K562 (cell line): ENCODE measurements at regions not wholly inside any gene's neighbourhood (a gene's known extent, or its start where the extent isn't known, plus 50 kb on each side); places are given as distances from the start of the nearest gene placed in this dataset.

ENCODE experiments used
- ATAC-seq: fragments of 200-7000 bp; cut with Tn5 transposase; 3 replicates; pipeline ENCODE4 v1.9.1; 2020; ENCODE audit warnings: moderate library complexity
- BruUV-seq: library from RNA; stranded (reverse); fragments of 400-500 nt; replicated peaks from 2 replicates; lab custom pipeline; 2021; lab: Mats Ljungman, UMichigan
- CTCF ChIA-PET: fragments of 300-600 bp; formaldehyde crosslinking; extraction: SDS; loops from one replicate; lab custom pipeline; 2021; ENCODE audit warnings: low intra/inter-chr PET ratio; lab: Yijun Ruan, JAX
- POLR2A ChIA-PET: fragments of 300-600, 350-650 bp; sonication (Branson Sonifier 250); formaldehyde crosslinking; extraction: SDS; loops from one replicate; lab custom pipeline; 2021; ENCODE audit warnings: antibody characterized with exemption, inconsistent platforms; lab: Yijun Ruan, JAX
- DNase-seq, 4 experiments: peaks; one replicate each; pipeline versions ENCODE4 v3.0.0 to v3.0.0-alpha.2; 2011 to 2018; ENCODE audit warnings: low spot score in 3 of 4, mixed read lengths in 3 of 4; ENCODE audit errors: extremely low read depth in 1 of 4
- FAIRE-seq: peaks from 2 replicates; lab custom pipeline; 2011; peaks lifted over from hg19 to GRCh38; lab: Jason Lieb, UNC
- H2AFZ ChIP-seq: 2 replicates; pipeline ENCODE4 v1.6.0; 2011; ENCODE audit warnings: low read depth, low read length, control low read depth, inconsistent platforms
- H3K27ac ChIP-seq: fragments of 200-600 bp; 3 replicates; pipeline ENCODE4 v1.8.0; 2011; ENCODE audit warnings: low read depth, mild to moderate bottlenecking, control low read depth, inconsistent platforms, low read length, moderate library complexity, mixed read lengths; ENCODE audit errors: extremely low read depth
- H3K27me3 ChIP-seq, 2 experiments: fragments of 300-600 bp in 1 of 2; 2 replicates in 1 of 2; 3 replicates in 1 of 2; pipeline versions ENCODE4 v1.6.0 to v1.8.0; 2011; ENCODE audit warnings: inconsistent platforms in 2 of 2, low read length in 2 of 2, mild to moderate bottlenecking in 1 of 2, mixed read lengths in 1 of 2, moderate library complexity in 1 of 2; ENCODE audit not compliant: control insufficient read depth in 2 of 2, insufficient read depth in 2 of 2
- H3K36me3 ChIP-seq: fragments of 300-600 bp; 3 replicates; pipeline ENCODE4 v1.8.0; 2011; ENCODE audit warnings: mild to moderate bottlenecking, low read length, inconsistent platforms; ENCODE audit not compliant: control insufficient read depth, insufficient read depth
- H3K4me1 ChIP-seq, 2 experiments: fragments of 200-600 bp in 1 of 2; replicated peaks in 1 of 2; 2 replicates in 1 of 2; 3 replicates in 1 of 2; pipeline versions ENCODE4 v1.5.1 to v1.8.0; 2011; ENCODE audit warnings: inconsistent platforms in 2 of 2, low read length in 2 of 2, mild to moderate bottlenecking in 1 of 2, mixed read lengths in 1 of 2, moderate library complexity in 1 of 2; ENCODE audit not compliant: control insufficient read depth in 2 of 2, insufficient read depth in 2 of 2
- H3K4me2 ChIP-seq: 2 replicates; pipeline ENCODE4 v1.6.1; 2011; ENCODE audit warnings: low read length, control low read depth, inconsistent platforms, mixed read lengths; ENCODE audit not compliant: insufficient read depth
- H3K4me3 ChIP-seq: fragments of 200-600 bp; sonication (generic), shearing (Covaris generic); 2 replicates; pipeline ENCODE4 v1.5.1; 2016; ENCODE audit warnings: control low read depth, inconsistent platforms
- H3K79me2 ChIP-seq: fragments of 200-600 bp; 3 replicates; pipeline ENCODE4 v1.8.0; 2011; ENCODE audit warnings: low read length, inconsistent platforms; ENCODE audit not compliant: control insufficient read depth, insufficient read depth
- H3K9ac ChIP-seq, 2 experiments: 2 replicates each; pipeline versions ENCODE4 v1.6.0 to v1.6.1; 2011; ENCODE audit warnings: low read depth in 2 of 2, low read length in 2 of 2, control low read depth in 1 of 2, inconsistent platforms in 1 of 2, mild to moderate bottlenecking in 1 of 2, mixed read lengths in 1 of 2; ENCODE audit not compliant: insufficient read depth in 1 of 2
- H3K9me1 ChIP-seq: one replicate; pipeline ENCODE4 v1.6.0; 2011; ENCODE audit warnings: inconsistent platforms, mild to moderate bottlenecking, low read length, moderate library complexity; ENCODE audit not compliant: control insufficient read depth, insufficient read depth
- H3K9me3 ChIP-seq: replicated peaks from 2 replicates; pipeline ENCODE4 v1.5.1; 2011; ENCODE audit warnings: low read depth, low read length, inconsistent platforms; ENCODE audit not compliant: control insufficient read depth, insufficient read depth
- H4K20me1 ChIP-seq: replicated peaks from 2 replicates; pipeline ENCODE4 v1.6.1; 2011; ENCODE audit warnings: low read length, inconsistent platforms, mixed read lengths; ENCODE audit not compliant: control insufficient read depth, insufficient read depth
- CBX3 ChIP-seq, 2 experiments: IDR thresholded peaks; 1 replicate in 1 of 2; 2 replicates in 1 of 2; pipeline ENCODE4 v1.6.1; 2012; ENCODE audit warnings: inconsistent platforms in 2 of 2, low read length in 2 of 2, borderline replicate concordance in 1 of 2, control low read depth in 1 of 2
- POLR2A ChIP-seq: fragments of 450-650 bp; conservative IDR thresholded peaks from 2 replicates; pipeline ENCODE4 v1.6.1; 2016
- PRMT5 ChIP-seq: sonication (generic); formaldehyde crosslinking; IDR thresholded peaks from 2 replicates; pipeline ENCODE4 v1.5.0; 2020; ENCODE audit warnings: missing genetic modification reagents
- SMARCA5 ChIP-seq: fragments of 450-650 bp; IDR thresholded peaks from 2 replicates; pipeline ENCODE4 v1.6.1; 2016
- TAF15 ChIP-seq: fragments of 200-400 bp; formaldehyde crosslinking; IDR thresholded peaks from 2 replicates; pipeline ENCODE4 v1.6.1; 2017; ENCODE audit warnings: mild to moderate bottlenecking, low read depth, low read length, moderate library complexity
- ZBTB12 ChIP-seq: fragments of 250-450 bp; sonication (Bioruptor Pico); IDR thresholded peaks from 2 replicates; pipeline ENCODE4 v1.4.0; 2020
- ZNF124 ChIP-seq: sonication (generic); formaldehyde crosslinking; IDR thresholded peaks from 2 replicates; pipeline ENCODE4 v1.8.1; 2022; ENCODE audit warnings: missing genetic modification reagents
- WGBS: fragments of 100-300 bp; shearing (Covaris generic); methylation state at CpG from one replicate; pipeline ENCODE4 v1.1.6; 2016; ENCODE audit warnings: low coverage, mixed read lengths; ENCODE audit not compliant: insufficient coverage; ENCODE audit errors: missing lambda C conversion rate; 5-methylcytosine and 5-hydroxymethylcytosine counted together
- in situ Hi-C: fragments of 300-500 bp; cut with MboI; formaldehyde crosslinking; loops from 4 replicates; pipeline ENCODE4 v1.15.0; 2018; ENCODE audit warnings: inconsistent platforms, mixed read lengths
- intact Hi-C: fragments of 100-400 bp; cut with micrococcal nuclease; formaldehyde crosslinking; loops from 2 replicates; pipeline ENCODE4 v1.14.2; 2022
- TF ChIP-seq, protein P1 (sequence below): sonication (generic); formaldehyde crosslinking; IDR thresholded peaks from 2 replicates; pipeline ENCODE4 v1.8.0; 2022; ENCODE audit warnings: mild to moderate bottlenecking, missing genetic modification reagents

DNA sequence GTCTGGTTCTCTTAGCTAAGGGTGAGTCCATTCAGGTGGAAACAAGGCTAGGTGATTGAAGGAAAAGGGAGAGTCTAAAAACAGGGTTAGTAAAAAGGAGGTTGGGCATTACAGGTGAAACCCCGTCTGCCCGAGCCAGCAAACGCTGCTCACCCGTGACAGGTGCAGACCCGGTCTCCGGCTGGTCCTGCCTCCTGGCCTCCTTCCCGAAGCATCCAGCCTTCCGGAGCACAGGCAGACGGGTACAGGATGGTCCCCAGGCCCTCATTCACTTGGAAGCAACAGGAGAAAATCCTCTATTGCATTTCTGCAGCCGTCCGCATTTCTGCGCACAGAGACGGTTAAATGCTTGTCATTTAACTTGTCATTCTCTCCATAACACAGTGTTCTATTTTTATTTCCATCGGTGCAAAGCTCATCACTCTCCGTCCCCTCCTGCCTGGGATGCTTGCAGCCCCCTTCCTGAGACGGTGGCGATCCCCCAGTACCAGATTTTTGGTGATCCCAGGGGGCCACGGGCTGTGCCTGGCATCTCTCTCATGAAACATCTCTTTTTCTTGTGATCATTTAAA lies 90.8 kb upstream of the PPP2R3B start:
- 15% methylated on average over 18 of the region's 18 CpGs for WGBS
- no peak for FAIRE-seq
- Histone ChIP-seq H4K20me1 (no peaks in the 10 kb centered on the region), H2AFZ (no peak overlapping the region), H3K4me3 (no peak overlapping the region), H3K4me1 (no peaks in the 10 kb centered on the region; a peak in 1 of 5 replicates), H3K9me1 (no peaks in the 10 kb centered on the region), H3K27ac (no peak overlapping the region), H3K9ac (no peak overlapping the region), H3K9me3 (no peaks in the 10 kb centered on the region), H3K27me3 (peaks cover 0 to 28% of the 10 kb centered on the region in 2 experiments; a peak in 3 of 5 replicates), H3K36me3 (no peaks in the 10 kb centered on the region), H3K4me2 (no peak overlapping the region)
- POLR2A ChIA-PET = no interaction called here
- BruUV-seq = no TSS peak
- no peak for TF ChIP-seq POLR2A
- TF ChIP-seq SMARCA5 = no peak
- no peak for TF ChIP-seq ZNF124 (CRISPR knock-in tag)
- no peak for TF ChIP-seq CBX3 (IDR thresholded peaks at IDR 0.05; ENCODE audit: borderline replicate concordance in 1 of 2, low read length in 2 of 2)
- TF ChIP-seq TAF15 = no peak
- no peak for TF ChIP-seq PRMT5 (CRISPR knock-in tag)
- TF ChIP-seq, protein P1, sequence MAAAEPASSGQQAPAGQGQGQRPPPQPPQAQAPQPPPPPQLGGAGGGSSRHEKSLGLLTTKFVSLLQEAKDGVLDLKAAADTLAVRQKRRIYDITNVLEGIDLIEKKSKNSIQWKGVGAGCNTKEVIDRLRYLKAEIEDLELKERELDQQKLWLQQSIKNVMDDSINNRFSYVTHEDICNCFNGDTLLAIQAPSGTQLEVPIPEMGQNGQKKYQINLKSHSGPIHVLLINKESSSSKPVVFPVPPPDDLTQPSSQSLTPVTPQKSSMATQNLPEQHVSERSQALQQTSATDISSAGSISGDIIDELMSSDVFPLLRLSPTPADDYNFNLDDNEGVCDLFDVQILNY (CRISPR knock-in tag) = no peak
- no peak for TF ChIP-seq ZBTB12
- TF ChIP-seq, all 486 proteins: peak for 0
- DNase-seq (no peak), ATAC-seq (no peak)
- in situ Hi-C loops (no loop called here), intact Hi-C loops (no loop called here)
- CTCF ChIA-PET = no interaction called here
- no peaks in the 10 kb centered on the region for H3K79me2 ChIP-seq
